Panc1 (cell line): ENCODE measurements at regions not wholly inside any gene's neighbourhood (a gene's known extent, or its start where the extent isn't known, plus 50 kb on each side); places are given as distances from the start of the nearest gene placed in this dataset.

ENCODE experiments used
- POLR2AphosphoS5 ChIP-seq: IDR thresholded peaks from 2 replicates; pipeline ENCODE4 v1.6.1; 2012; ENCODE audit warnings: mild to moderate bottlenecking, low read depth, low read length, moderate library complexity
- SIN3A ChIP-seq: IDR thresholded peaks from 2 replicates; pipeline ENCODE4 v1.6.1; 2012; ENCODE audit warnings: low read depth, mild to moderate bottlenecking, low read length, moderate library complexity, borderline replicate concordance; ENCODE audit not compliant: insufficient read depth
- TF ChIP-seq, protein P1 (sequence below): fragments of 450-650 bp; IDR thresholded peaks from 2 replicates; pipeline ENCODE4 v1.5.1; 2017; ENCODE audit warnings: mild to moderate bottlenecking
- TF ChIP-seq, protein P2 (sequence below), 2 experiments: IDR thresholded peaks; 2 replicates each; pipeline ENCODE4 v1.6.1; 2011 to 2012; ENCODE audit warnings: low read depth in 2 of 2, control low read depth in 1 of 2, low read length in 1 of 2, mild to moderate bottlenecking in 1 of 2, moderate library complexity in 1 of 2; ENCODE audit not compliant: insufficient read depth in 1 of 2

DNA sequence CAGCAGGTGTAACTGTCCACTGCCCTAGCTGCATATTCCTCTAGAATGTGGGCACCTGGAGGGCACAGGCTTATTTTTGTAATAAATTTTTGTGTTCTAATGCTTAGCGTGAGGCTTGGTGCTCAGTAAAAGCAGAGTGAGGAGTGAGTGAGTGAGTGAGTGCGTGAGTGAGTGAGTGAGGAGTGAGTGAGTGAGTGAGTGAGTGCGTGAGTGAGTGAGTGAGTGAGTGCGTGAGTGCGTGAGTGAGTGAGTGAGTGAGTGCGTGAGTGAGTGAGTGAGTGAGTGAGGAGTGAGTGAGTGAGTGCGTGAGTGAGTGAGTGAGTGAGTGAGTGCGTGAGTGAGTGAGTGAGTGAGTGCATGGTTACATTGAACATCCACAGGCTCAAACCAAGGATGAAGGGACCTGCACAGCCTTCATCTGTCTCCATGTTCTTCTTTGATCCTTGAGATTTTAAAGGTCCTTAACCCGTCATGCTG is 371.5 kb downstream of the MED10 start:
- TF ChIP-seq, protein P1, sequence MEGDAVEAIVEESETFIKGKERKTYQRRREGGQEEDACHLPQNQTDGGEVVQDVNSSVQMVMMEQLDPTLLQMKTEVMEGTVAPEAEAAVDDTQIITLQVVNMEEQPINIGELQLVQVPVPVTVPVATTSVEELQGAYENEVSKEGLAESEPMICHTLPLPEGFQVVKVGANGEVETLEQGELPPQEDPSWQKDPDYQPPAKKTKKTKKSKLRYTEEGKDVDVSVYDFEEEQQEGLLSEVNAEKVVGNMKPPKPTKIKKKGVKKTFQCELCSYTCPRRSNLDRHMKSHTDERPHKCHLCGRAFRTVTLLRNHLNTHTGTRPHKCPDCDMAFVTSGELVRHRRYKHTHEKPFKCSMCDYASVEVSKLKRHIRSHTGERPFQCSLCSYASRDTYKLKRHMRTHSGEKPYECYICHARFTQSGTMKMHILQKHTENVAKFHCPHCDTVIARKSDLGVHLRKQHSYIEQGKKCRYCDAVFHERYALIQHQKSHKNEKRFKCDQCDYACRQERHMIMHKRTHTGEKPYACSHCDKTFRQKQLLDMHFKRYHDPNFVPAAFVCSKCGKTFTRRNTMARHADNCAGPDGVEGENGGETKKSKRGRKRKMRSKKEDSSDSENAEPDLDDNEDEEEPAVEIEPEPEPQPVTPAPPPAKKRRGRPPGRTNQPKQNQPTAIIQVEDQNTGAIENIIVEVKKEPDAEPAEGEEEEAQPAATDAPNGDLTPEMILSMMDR: no peak
- no peak for TF ChIP-seq POLR2AphosphoS5
- TF ChIP-seq, protein P2, sequence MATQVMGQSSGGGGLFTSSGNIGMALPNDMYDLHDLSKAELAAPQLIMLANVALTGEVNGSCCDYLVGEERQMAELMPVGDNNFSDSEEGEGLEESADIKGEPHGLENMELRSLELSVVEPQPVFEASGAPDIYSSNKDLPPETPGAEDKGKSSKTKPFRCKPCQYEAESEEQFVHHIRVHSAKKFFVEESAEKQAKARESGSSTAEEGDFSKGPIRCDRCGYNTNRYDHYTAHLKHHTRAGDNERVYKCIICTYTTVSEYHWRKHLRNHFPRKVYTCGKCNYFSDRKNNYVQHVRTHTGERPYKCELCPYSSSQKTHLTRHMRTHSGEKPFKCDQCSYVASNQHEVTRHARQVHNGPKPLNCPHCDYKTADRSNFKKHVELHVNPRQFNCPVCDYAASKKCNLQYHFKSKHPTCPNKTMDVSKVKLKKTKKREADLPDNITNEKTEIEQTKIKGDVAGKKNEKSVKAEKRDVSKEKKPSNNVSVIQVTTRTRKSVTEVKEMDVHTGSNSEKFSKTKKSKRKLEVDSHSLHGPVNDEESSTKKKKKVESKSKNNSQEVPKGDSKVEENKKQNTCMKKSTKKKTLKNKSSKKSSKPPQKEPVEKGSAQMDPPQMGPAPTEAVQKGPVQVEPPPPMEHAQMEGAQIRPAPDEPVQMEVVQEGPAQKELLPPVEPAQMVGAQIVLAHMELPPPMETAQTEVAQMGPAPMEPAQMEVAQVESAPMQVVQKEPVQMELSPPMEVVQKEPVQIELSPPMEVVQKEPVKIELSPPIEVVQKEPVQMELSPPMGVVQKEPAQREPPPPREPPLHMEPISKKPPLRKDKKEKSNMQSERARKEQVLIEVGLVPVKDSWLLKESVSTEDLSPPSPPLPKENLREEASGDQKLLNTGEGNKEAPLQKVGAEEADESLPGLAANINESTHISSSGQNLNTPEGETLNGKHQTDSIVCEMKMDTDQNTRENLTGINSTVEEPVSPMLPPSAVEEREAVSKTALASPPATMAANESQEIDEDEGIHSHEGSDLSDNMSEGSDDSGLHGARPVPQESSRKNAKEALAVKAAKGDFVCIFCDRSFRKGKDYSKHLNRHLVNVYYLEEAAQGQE (IDR thresholded peaks at IDR 0.05; ENCODE audit: insufficient read depth in 1 of 2, low read depth in 2 of 2, low read length in 1 of 2): no peak
- no peak for TF ChIP-seq SIN3A
